ENCODE measurements at regions not wholly inside any gene's neighbourhood (a gene's known extent, or its start where the extent isn't known, plus 50 kb on each side); places are given as distances from the start of the nearest gene placed in this dataset.

GRCh38 chr1:192951691-192952460 is 107.3 kb downstream of the UCHL5 start:
- peak; percentile 9 for DNase-seq

GRCh38 chr1:192952646-192953045 is 106.5 kb downstream of the UCHL5 start:
- DNase-seq: no peak

GRCh38 chr1:192954705-192955265 is 104.4 kb downstream of the UCHL5 start:
- peak; percentile 43 for DNase-seq

- DNase-seq: no peak
These were observed 100.8 kb downstream of the UCHL5 start for GRCh38 chr1:192958350-192958749.

- no peak for DNase-seq
These were observed 100.3 kb downstream of the UCHL5 start for GRCh38 chr1:192958871-192959270.

GRCh38 chr1:192959657-192960186 is 99.4 kb downstream of the UCHL5 start:
- no peak for DNase-seq
